Neural cell (in vitro differentiated cells): ENCODE measurements at regions not wholly inside any gene's neighbourhood (a gene's known extent, or its start where the extent isn't known, plus 50 kb on each side); places are given as distances from the start of the nearest gene placed in this dataset.

Experiments used
- H2AFZ ChIP-seq: fragments of 200-600, 300-800 bp; sonication (generic), shearing (Covaris generic); 2 replicates; pipeline ENCODE4 v1.6.0; 2014; ENCODE audit warnings: low read depth, mild to moderate bottlenecking, antibody characterized with exemption, low read length, moderate library complexity
- H3F3A ChIP-seq: fragments of 200-600 bp; shearing (Covaris generic); 2 replicates; pipeline ENCODE4 v1.6.1; 2016; ENCODE audit warnings: mild to moderate bottlenecking, moderate library complexity, mixed read lengths, antibody characterized with exemption, low read length; ENCODE audit not compliant: insufficient read depth, poor library complexity, severe bottlenecking
- H3K27ac ChIP-seq: fragments of 200-600, 300-800 bp; sonication (generic), shearing (Covaris generic); 2 replicates; pipeline ENCODE4 v1.5.1; 2014; ENCODE audit warnings: mild to moderate bottlenecking, low read length, moderate library complexity
- H3K27me3 ChIP-seq: fragments of 300-800, 200-600 bp; sonication (generic), shearing (Covaris generic); 2 replicates; pipeline ENCODE4 v1.6.0; 2014; ENCODE audit warnings: mild to moderate bottlenecking, low read depth, low read length, moderate library complexity; ENCODE audit not compliant: insufficient read depth
- H3K36me3 ChIP-seq: fragments of 300-800, 200-600 bp; sonication (generic), shearing (Covaris generic); 2 replicates; pipeline ENCODE4 v1.5.1; 2014; ENCODE audit warnings: mild to moderate bottlenecking, antibody characterized with exemption, low read length, moderate library complexity; ENCODE audit not compliant: insufficient read depth
- H3K4me2 ChIP-seq: fragments of 300-800, 200-600 bp; sonication (generic), shearing (Covaris generic); 2 replicates; pipeline ENCODE4 v1.6.0; 2014; ENCODE audit warnings: mild to moderate bottlenecking, low read length
- H3K4me3 ChIP-seq: fragments of 300-800, 200-600 bp; sonication (generic), shearing (Covaris generic); 2 replicates; pipeline ENCODE4 v1.5.1; 2014; ENCODE audit warnings: mild to moderate bottlenecking, low read length, moderate library complexity
- H3K79me2 ChIP-seq: fragments of 200-600 bp; shearing (Covaris generic); replicated peaks from 2 replicates; pipeline ENCODE4 v1.6.0; 2014; ENCODE audit warnings: mild to moderate bottlenecking, low read length, moderate library complexity; ENCODE audit not compliant: insufficient read depth
- H3K9ac ChIP-seq: fragments of 300-800, 200-600 bp; sonication (generic), shearing (Covaris generic); 2 replicates; pipeline ENCODE4 v1.6.1; 2016; ENCODE audit warnings: mild to moderate bottlenecking, low read length, mixed read lengths
- H3K9me2 ChIP-seq: fragments of 200-600 bp; shearing (Covaris generic); 2 replicates; pipeline ENCODE4 v1.6.1; 2016; ENCODE audit warnings: mild to moderate bottlenecking, low read length, mixed read lengths; ENCODE audit not compliant: insufficient read depth
- H3K9me3 ChIP-seq: fragments of 200-600, 300-800 bp; sonication (generic), shearing (Covaris generic); 2 replicates; pipeline ENCODE4 v1.6.1; 2016; ENCODE audit warnings: mild to moderate bottlenecking, mixed run types, low read length, moderate library complexity, mixed read lengths
- H4K20me1 ChIP-seq: fragments of 200-600 bp; shearing (Covaris generic); 2 replicates; pipeline ENCODE4 v1.6.1; 2016; ENCODE audit warnings: mild to moderate bottlenecking, mixed run types; ENCODE audit not compliant: insufficient read depth
- EP300 ChIP-seq: fragments of 450-650 bp; conservative IDR thresholded peaks from 2 replicates; pipeline ENCODE4 v1.6.1; 2014; ENCODE audit warnings: antibody characterized with exemption, mild to moderate bottlenecking, moderate library complexity; ENCODE audit not compliant: poor library complexity, severe bottlenecking
- EZH2 ChIP-seq: fragments of 200-600, 300-800 bp; shearing (Covaris generic), sonication (generic); IDR thresholded peaks from 2 replicates; pipeline ENCODE4 v1.6.1; 2014; ENCODE audit warnings: antibody characterized with exemption, low read length, borderline replicate concordance, mild to moderate bottlenecking; ENCODE audit not compliant: insufficient read depth, poor library complexity, severe bottlenecking
- MXI1 ChIP-seq: fragments of 450-650 bp; conservative IDR thresholded peaks from 2 replicates; pipeline ENCODE4 v1.6.1; 2014; ENCODE audit warnings: antibody characterized with exemption, mild to moderate bottlenecking; ENCODE audit not compliant: poor library complexity, severe bottlenecking
- POLR2AphosphoS5 ChIP-seq: IDR thresholded peaks from 2 replicates; pipeline ENCODE4 v1.6.1; 2012
- RAD21 ChIP-seq: fragments of 450-650 bp; conservative IDR thresholded peaks from 2 replicates; pipeline ENCODE4 v1.6.1; 2014; ENCODE audit warnings: antibody characterized with exemption, mild to moderate bottlenecking, moderate library complexity
- REST ChIP-seq: IDR thresholded peaks from 2 replicates; pipeline ENCODE4 v1.6.1; 2012; ENCODE audit warnings: borderline replicate concordance
- SMC3 ChIP-seq: fragments of 450-650 bp; conservative IDR thresholded peaks from 2 replicates; pipeline ENCODE4 v1.6.1; 2014; ENCODE audit warnings: antibody characterized with exemption, mild to moderate bottlenecking, moderate library complexity; ENCODE audit not compliant: poor library complexity
- TAF1 ChIP-seq: IDR thresholded peaks from 2 replicates; pipeline ENCODE4 v1.6.1; 2012; ENCODE audit warnings: low read depth
- TF ChIP-seq, protein P1 (sequence below): fragments of 450-650 bp; IDR thresholded peaks from 2 replicates; pipeline ENCODE4 v1.5.1; 2014; ENCODE audit warnings: antibody characterized with exemption, mild to moderate bottlenecking, moderate library complexity; ENCODE audit not compliant: poor library complexity, severe bottlenecking

DNA sequence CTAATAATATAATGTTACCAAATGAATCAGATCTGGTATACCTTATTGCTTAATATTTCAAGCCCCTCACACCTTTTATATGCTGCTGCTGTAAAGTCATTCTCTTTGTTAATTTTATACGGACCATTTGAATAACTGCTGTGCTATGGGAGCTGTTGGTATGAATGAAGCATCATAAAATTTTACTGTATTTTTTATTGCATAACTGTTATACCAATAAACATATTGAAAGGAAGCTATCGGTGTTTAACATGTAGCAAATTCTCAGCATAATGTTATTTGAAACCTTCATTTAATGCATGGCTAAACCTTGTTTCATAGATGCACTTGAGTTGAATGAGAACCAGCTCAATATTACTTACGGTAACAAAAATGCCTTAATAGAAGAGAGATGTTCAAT, 1040.3 kb downstream of the SOCS6 start:
- H3K27me3 ChIP-seq, result no peaks in the 10 kb centered on the region
- H4K20me1 ChIP-seq, result no peaks in the 10 kb centered on the region
- no peak overlapping the region for H2AFZ ChIP-seq
- TF ChIP-seq EP300, result no peak
- TF ChIP-seq, protein P1, sequence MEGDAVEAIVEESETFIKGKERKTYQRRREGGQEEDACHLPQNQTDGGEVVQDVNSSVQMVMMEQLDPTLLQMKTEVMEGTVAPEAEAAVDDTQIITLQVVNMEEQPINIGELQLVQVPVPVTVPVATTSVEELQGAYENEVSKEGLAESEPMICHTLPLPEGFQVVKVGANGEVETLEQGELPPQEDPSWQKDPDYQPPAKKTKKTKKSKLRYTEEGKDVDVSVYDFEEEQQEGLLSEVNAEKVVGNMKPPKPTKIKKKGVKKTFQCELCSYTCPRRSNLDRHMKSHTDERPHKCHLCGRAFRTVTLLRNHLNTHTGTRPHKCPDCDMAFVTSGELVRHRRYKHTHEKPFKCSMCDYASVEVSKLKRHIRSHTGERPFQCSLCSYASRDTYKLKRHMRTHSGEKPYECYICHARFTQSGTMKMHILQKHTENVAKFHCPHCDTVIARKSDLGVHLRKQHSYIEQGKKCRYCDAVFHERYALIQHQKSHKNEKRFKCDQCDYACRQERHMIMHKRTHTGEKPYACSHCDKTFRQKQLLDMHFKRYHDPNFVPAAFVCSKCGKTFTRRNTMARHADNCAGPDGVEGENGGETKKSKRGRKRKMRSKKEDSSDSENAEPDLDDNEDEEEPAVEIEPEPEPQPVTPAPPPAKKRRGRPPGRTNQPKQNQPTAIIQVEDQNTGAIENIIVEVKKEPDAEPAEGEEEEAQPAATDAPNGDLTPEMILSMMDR, result no peak
- no peak for TF ChIP-seq TAF1
- TF ChIP-seq EZH2, result no peak
- no peak for TF ChIP-seq SMC3
- no peak for TF ChIP-seq MXI1
- no peak for TF ChIP-seq RAD21
- no peak for TF ChIP-seq POLR2AphosphoS5
- no peak for TF ChIP-seq REST
- H3K9me2 ChIP-seq, result no peaks in the 10 kb centered on the region
- H3K9me3 ChIP-seq, result no peaks in the 10 kb centered on the region
- H3K4me3 ChIP-seq, result peak overlapping the region; percentile 1
- no peaks in the 10 kb centered on the region for H3K36me3 ChIP-seq
- H3K79me2 ChIP-seq, result no peaks in the 10 kb centered on the region
- no peak overlapping the region for H3K4me2 ChIP-seq
- no peak overlapping the region for H3K27ac ChIP-seq
- no peak overlapping the region for H3K9ac ChIP-seq
- H3F3A ChIP-seq, result no peaks in the 10 kb centered on the region

DNA sequence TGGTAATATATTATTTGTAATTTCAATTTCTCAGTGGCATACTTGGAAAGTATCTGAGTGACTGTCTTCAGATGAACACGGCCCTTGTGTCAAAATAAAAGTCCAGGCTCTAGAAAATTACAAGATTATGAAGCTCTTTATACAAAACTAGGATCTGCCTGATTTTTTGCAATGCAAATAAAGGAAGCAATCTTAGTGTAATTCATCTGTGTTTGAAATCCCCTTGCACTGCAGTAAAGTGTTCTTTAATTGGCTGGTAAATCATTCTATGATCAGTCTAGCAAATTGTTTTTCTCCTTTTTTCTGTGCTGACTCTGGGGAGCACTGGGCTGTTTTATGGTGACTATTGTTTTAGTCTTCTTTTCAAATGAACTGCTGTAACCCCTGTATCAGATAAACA, 1039.0 kb downstream of the SOCS6 start:
- no peaks in the 10 kb centered on the region for H3F3A ChIP-seq
- no peak overlapping the region for H3K9ac ChIP-seq
- no peaks in the 10 kb centered on the region for H3K79me2 ChIP-seq
- H2AFZ ChIP-seq, result no peak overlapping the region
- H3K9me2 ChIP-seq, result no peaks in the 10 kb centered on the region
- no peaks in the 10 kb centered on the region for H3K27me3 ChIP-seq
- H3K9me3 ChIP-seq, result no peaks in the 10 kb centered on the region
- H4K20me1 ChIP-seq, result no peaks in the 10 kb centered on the region
- no peak overlapping the region for H3K4me2 ChIP-seq
- no peak overlapping the region for H3K4me3 ChIP-seq
- H3K27ac ChIP-seq, result peak overlapping the region; percentile 17
- H3K36me3 ChIP-seq, result no peaks in the 10 kb centered on the region
- TF ChIP-seq TAF1 (no peak), SMC3 (no peak), EZH2 (no peak), EP300 (no peak), RAD21 (no peak), MXI1 (no peak), POLR2AphosphoS5 (no peak), REST (no peak)
- TF ChIP-seq, protein P1, result no peak
